ENCODE measurements at regions not wholly inside any gene's neighbourhood (a gene's known extent, or its start where the extent isn't known, plus 50 kb on each side); places are given as distances from the start of the nearest gene placed in this dataset.

DNA sequence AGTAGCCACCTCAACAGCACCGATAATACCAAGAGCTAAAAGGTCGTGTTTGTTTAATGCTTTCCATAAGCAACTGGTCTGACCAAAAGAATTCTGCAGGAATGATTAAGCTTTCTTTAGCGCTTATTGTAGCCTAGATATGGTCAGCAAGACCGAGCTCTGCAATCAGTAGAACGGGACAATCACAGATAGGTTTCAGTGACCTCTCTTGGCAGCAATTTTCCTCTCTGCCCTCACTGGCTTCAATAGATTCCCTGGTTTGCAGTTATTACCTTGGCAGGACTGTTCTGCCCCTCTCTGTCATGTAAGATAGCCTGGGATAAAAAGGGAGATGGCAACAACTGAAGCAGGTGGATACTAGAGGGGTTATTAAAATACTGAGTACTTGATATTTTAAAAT is 337.1 kb upstream of the NECTIN3 start:
- H2AK5ac ChIP-seq (ENCODE audit: insufficient read length, low read length) = no peak overlapping the region
- H3K4ac ChIP-seq (ENCODE audit: low read depth, low read length) = no peak overlapping the region
- H3K79me1 ChIP-seq (ENCODE audit: insufficient read depth, low read depth, low read length, poor library complexity, severe bottlenecking) = no peaks in the 10 kb centered on the region
- H3K14ac ChIP-seq (ENCODE audit: insufficient read depth, low read length) = no peak overlapping the region
- H4K91ac ChIP-seq (ENCODE audit: insufficient read length, low read depth, low read length) = no peak overlapping the region
- H3K56ac ChIP-seq (ENCODE audit: insufficient read length, low read depth, low read length) = no peak overlapping the region
- H2BK120ac ChIP-seq (ENCODE audit: low read depth, low read length, poor library complexity, severe bottlenecking) = no peak overlapping the region
- H3K18ac ChIP-seq (ENCODE audit: insufficient read length, low read depth, low read length) = no peak overlapping the region
- no peak overlapping the region for H2BK5ac ChIP-seq (ENCODE audit: insufficient read length, low read length)
- Mint-ChIP-seq H3K4me3 (no peak overlapping the region), H3K4me1 (peaks cover 6 to 7% of the 10 kb centered on the region in 2 experiments; a peak in 2 of 4 replicates), H3K9me3 (no peaks in the 10 kb centered on the region; a peak in 1 of 5 replicates), H3K27me3 (ENCODE audit: low read depth) (no peaks in the 10 kb centered on the region), H3K36me3 (ENCODE audit: insufficient read depth in 1 of 3, low read depth in 3 of 3) (peaks cover 0 to 6% (median 2%) of the 10 kb centered on the region in 3 experiments; a peak in 3 of 7 replicates), H3K27ac (no peak overlapping the region)
- no peak overlapping the region for H4K8ac ChIP-seq (replicated peaks; ENCODE audit: insufficient read length, low read depth, low read length)
- TF ChIP-seq, protein P1, sequence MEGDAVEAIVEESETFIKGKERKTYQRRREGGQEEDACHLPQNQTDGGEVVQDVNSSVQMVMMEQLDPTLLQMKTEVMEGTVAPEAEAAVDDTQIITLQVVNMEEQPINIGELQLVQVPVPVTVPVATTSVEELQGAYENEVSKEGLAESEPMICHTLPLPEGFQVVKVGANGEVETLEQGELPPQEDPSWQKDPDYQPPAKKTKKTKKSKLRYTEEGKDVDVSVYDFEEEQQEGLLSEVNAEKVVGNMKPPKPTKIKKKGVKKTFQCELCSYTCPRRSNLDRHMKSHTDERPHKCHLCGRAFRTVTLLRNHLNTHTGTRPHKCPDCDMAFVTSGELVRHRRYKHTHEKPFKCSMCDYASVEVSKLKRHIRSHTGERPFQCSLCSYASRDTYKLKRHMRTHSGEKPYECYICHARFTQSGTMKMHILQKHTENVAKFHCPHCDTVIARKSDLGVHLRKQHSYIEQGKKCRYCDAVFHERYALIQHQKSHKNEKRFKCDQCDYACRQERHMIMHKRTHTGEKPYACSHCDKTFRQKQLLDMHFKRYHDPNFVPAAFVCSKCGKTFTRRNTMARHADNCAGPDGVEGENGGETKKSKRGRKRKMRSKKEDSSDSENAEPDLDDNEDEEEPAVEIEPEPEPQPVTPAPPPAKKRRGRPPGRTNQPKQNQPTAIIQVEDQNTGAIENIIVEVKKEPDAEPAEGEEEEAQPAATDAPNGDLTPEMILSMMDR (conservative IDR thresholded peaks at IDR 0.05) = no peak
- no peak overlapping the region for H3K9ac ChIP-seq (ENCODE audit: extremely low read depth, insufficient read length, low read length)
- H2BK20ac ChIP-seq (ENCODE audit: low read depth, low read length, poor library complexity, severe bottlenecking) = no peak overlapping the region
- H2BK12ac ChIP-seq (ENCODE audit: insufficient read length, low read depth, low read length) = no peak overlapping the region
- H3K27me3 ChIP-seq (ENCODE audit: insufficient read depth, low read length) = no peaks in the 10 kb centered on the region
- H3T11ph ChIP-seq (ENCODE audit: low read length) = no peak overlapping the region
- no peak overlapping the region for H4K5ac ChIP-seq (ENCODE audit: insufficient read length, low read depth, low read length)
- no peaks in the 10 kb centered on the region for H4K20me1 ChIP-seq (ENCODE audit: control insufficient read depth, insufficient read depth, insufficient read length)
- no CpG with 5 or more reads among the region's 5 CpGs for WGBS (ENCODE audit: extremely low coverage, insufficient read length, low lambda C conversion rate)
- no peak overlapping the region for H2BK15ac ChIP-seq (ENCODE audit: low read depth, low read length)
- no peak overlapping the region for H3K4me2 ChIP-seq (ENCODE audit: insufficient read depth, insufficient read length, low read length)
- H2AFZ ChIP-seq (ENCODE audit: low read length) = no peak overlapping the region
- no peaks in the 10 kb centered on the region for H3K23me2 ChIP-seq (ENCODE audit: insufficient read length, low read depth, low read length, poor library complexity, severe bottlenecking)
- no peaks in the 10 kb centered on the region for H3K4me1 ChIP-seq (ENCODE audit: insufficient read depth, low read length)
- H3K9me3 ChIP-seq (ENCODE audit: control insufficient read depth, low read depth, low read length) = no peaks in the 10 kb centered on the region
- no peak overlapping the region for H3K27ac ChIP-seq (ENCODE audit: insufficient read length, low read depth, low read length)
- H3K79me2 ChIP-seq (ENCODE audit: insufficient read depth, low read length) = no peaks in the 10 kb centered on the region
- DNase-seq = no peak
- H3K23ac ChIP-seq (ENCODE audit: insufficient read length, low read depth, low read length) = no peak overlapping the region

Data from H9 (cell line).